ENCODE measurements at regions not wholly inside any gene's neighbourhood (a gene's known extent, or its start where the extent isn't known, plus 50 kb on each side); places are given as distances from the start of the nearest gene placed in this dataset.

GRCh38 chr11:15909937-15910598, 446.3 kb downstream of the SOX6 start:
- in situ Hi-C loops (cut with HindIII; ENCODE audit: extremely low pct_ligation_motif_present, low pct_unique_long_range_greater_than_20kb) = no loop called here
- POLR2A ChIA-PET = no interaction called here

More at GRCh38 chr11:15909937-15910598, 446.3 kb downstream of the SOX6 start:
- FAIRE-seq = no peak
- BruUV-seq (replicated peaks) = no TSS peak
- Histone ChIP-seq H3K79me2 (ENCODE audit: insufficient read depth, low read length) (no peaks in the 10 kb centered on the region), H3K4me3 (replicated peaks in 1 of 3; ENCODE audit: insufficient read depth in 1 of 3, low read depth in 2 of 3, low read length in 3 of 3) (no peak overlapping the region), H3K9me3 (ENCODE audit: low read length) (no peaks in the 10 kb centered on the region), H3K9ac (ENCODE audit: insufficient read depth, low read depth, low read length) (no peak overlapping the region), H3K27me3 (ENCODE audit: control insufficient read depth in 1 of 2, insufficient read depth in 2 of 2, low read length in 2 of 2) (peaks cover 0 to 8% of the 10 kb centered on the region in 2 experiments; a peak in 2 of 5 replicates), H3K4me2 (ENCODE audit: low read depth, low read length) (no peak overlapping the region), H2AFZ (ENCODE audit: low read length) (no peak overlapping the region), H3K36me3 (replicated peaks in 1 of 2; ENCODE audit: control insufficient read depth in 1 of 2, insufficient read depth in 2 of 2, low read length in 2 of 2) (no peaks in the 10 kb centered on the region), H4K20me1 (ENCODE audit: insufficient read depth, low read length) (no peaks in the 10 kb centered on the region), H3K4me1 (ENCODE audit: insufficient read depth, low read length) (no peaks in the 10 kb centered on the region), H3K27ac (ENCODE audit: extremely low read length, insufficient read depth, low read length) (no peak overlapping the region)
- DNase-seq (ENCODE audit: low spot score) = no peak
- ATAC-seq = no peak
- 30% methylated on average over 7 of the region's 11 CpGs for WGBS (ENCODE audit: low lambda C conversion rate)
- intact Hi-C loops (cut with micrococcal nuclease; ENCODE audit: unreplicated experiment) = no loop called here
- CTCF ChIA-PET (ENCODE audit: low intra/inter-chr PET ratio, low total read pairs) = no interaction called here
- TF ChIP-seq EED (CRISPR knock-in tag; IDR thresholded peaks at IDR 0.05) (no peak), ARNT (IDR thresholded peaks at IDR 0.05) (no peak), MTF1 (CRISPR knock-in tag; IDR thresholded peaks at IDR 0.05) (no peak), ZNF136 (CRISPR knock-in tag; IDR thresholded peaks at IDR 0.05; ENCODE audit: low read depth) (no peak), KIAA2018 (CRISPR knock-in tag; IDR thresholded peaks at IDR 0.05; ENCODE audit: borderline replicate concordance) (no peak), NFYB (CRISPR knock-in tag; IDR thresholded peaks at IDR 0.05) (no peak), HDAC6 (IDR thresholded peaks at IDR 0.05; ENCODE audit: low read depth, low read length) (no peak), DBP (CRISPR knock-in tag; IDR thresholded peaks at IDR 0.05; ENCODE audit: not compliant biosample characterization) (no peak), ZNF724P (CRISPR knock-in tag; IDR thresholded peaks at IDR 0.05; ENCODE audit: borderline replicate concordance) (no peak)
